GM12891 (cell line): ENCODE measurements at regions not wholly inside any gene's neighbourhood (a gene's known extent, or its start where the extent isn't known, plus 50 kb on each side); places are given as distances from the start of the nearest gene placed in this dataset.

Experiments
- POLR2A ChIP-seq: IDR thresholded peaks from 2 replicates; pipeline ENCODE4 v1.6.1; 2011; ENCODE audit warnings: low read depth, low read length, control low read depth
- POLR2AphosphoS5 ChIP-seq: IDR thresholded peaks from 2 replicates; pipeline ENCODE4 v1.6.1; 2011; ENCODE audit warnings: low read depth, low read length, control low read depth
- TAF1 ChIP-seq: IDR thresholded peaks from 2 replicates; pipeline ENCODE4 v1.6.1; 2011; ENCODE audit warnings: low read depth, low read length, control low read depth

DNA sequence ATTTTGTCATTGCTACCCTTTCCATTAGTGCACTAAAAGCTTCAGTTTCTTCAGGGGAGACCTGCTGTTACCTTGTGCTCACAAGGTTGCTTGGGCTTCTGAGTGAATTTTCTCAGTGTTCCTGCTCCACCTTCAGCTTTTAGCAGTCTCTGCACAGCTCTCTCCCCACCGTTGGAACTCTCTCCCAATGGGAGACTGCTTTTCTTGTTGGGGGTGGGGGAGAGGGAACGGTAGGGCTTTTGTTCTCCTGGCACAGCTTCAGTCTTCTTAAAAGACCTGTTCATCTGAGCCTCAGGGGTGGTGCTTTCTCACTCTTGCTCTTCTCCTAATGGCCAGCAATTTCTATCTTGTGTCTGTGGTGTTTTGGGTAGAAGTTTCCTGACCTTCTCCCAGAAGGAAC lies 915.7 kb downstream of the EFNA5 start:
- TF ChIP-seq POLR2AphosphoS5, result no peak
- TF ChIP-seq POLR2A, result no peak
- TF ChIP-seq TAF1, result no peak
